ENCODE measurements at regions not wholly inside any gene's neighbourhood (a gene's known extent, or its start where the extent isn't known, plus 50 kb on each side); places are given as distances from the start of the nearest gene placed in this dataset.

DNA sequence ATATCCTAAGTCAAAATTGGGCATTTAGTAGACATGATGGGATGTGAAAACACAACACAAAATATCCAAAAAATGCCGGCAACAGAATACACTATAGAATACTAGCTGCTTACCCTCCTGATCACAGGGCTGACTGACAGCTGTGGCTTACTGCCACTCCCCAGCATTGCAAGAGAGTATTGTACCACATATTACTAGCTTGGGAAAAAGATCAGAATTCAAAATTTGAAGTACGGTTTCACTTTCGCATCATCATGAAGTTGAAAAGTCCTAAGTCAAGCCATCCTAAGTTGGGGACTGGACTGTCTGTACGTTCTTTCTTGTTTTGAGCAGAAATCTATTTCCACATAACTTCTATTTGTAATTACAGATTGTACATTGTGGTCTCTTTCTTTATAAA lies 851.4 kb downstream of the MAT2B start:
- ChIA-PET CTCF (no interaction called here), POLR2A (no interaction called here)
- H3K9me3 Mint-ChIP-seq = no peaks in the 10 kb centered on the region
- no peak overlapping the region for H3K4me3 Mint-ChIP-seq
- no peak overlapping the region for H3K27ac Mint-ChIP-seq
- DNase-seq (ENCODE audit: low spot score) = no peak
- TF ChIP-seq CTCF (IDR thresholded peaks at IDR 0.05) (no peak), ZNF232 (CRISPR knock-in tag; IDR thresholded peaks at IDR 0.05) (no peak), MXD4 (CRISPR knock-in tag; IDR thresholded peaks at IDR 0.05; ENCODE audit: borderline replicate concordance) (no peak), SMAD4 (CRISPR knock-in tag; IDR thresholded peaks at IDR 0.05) (no peak), NR2C2 (CRISPR knock-in tag; IDR thresholded peaks at IDR 0.05) (no peak), FOXJ3 (CRISPR knock-in tag; IDR thresholded peaks at IDR 0.05; ENCODE audit: borderline replicate concordance) (no peak), SMAD3 (CRISPR knock-in tag; IDR thresholded peaks at IDR 0.05; ENCODE audit: borderline replicate concordance) (no peak), TCF7 (CRISPR knock-in tag; IDR thresholded peaks at IDR 0.05; ENCODE audit: low read depth) (no peak), JAZF1 (CRISPR knock-in tag; IDR thresholded peaks at IDR 0.05) (no peak), SP1 (CRISPR knock-in tag; conservative IDR thresholded peaks at IDR 0.05) (no peak), ATF1 (CRISPR knock-in tag; IDR thresholded peaks at IDR 0.05) (no peak), AFF4 (CRISPR knock-in tag; IDR thresholded peaks at IDR 0.05; ENCODE audit: borderline replicate concordance) (no peak)
- TF ChIP-seq, protein P1, sequence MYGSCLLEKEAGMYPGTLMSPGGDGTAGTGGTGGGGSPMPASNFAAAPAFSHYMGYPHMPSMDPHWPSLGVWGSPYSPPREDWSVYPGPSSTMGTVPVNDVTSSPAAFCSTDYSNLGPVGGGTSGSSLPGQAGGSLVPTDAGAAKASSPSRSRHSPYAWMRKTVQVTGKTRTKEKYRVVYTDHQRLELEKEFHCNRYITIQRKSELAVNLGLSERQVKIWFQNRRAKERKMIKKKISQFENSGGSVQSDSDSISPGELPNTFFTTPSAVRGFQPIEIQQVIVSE (CRISPR knock-in tag; IDR thresholded peaks at IDR 0.05; ENCODE audit: borderline replicate concordance) = no peak
- TF ChIP-seq, protein P2, sequence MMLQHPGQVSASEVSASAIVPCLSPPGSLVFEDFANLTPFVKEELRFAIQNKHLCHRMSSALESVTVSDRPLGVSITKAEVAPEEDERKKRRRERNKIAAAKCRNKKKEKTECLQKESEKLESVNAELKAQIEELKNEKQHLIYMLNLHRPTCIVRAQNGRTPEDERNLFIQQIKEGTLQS (CRISPR knock-in tag; conservative IDR thresholded peaks at IDR 0.05) = no peak
- no peaks in the 10 kb centered on the region for H3K36me3 Mint-ChIP-seq
- ATAC-seq = no peak
- H3K4me1 Mint-ChIP-seq = peaks cover 9% of the 10 kb centered on the region
- H3K27me3 Mint-ChIP-seq (ENCODE audit: low read depth) = no peaks in the 10 kb centered on the region

GRCh38 chr5:164357395-164358033 lies 852.1 kb downstream of the MAT2B start:
- TF ChIP-seq NFATC4 (CRISPR knock-in tag; IDR thresholded peaks at IDR 0.05) (no peak), GABPB1 (CRISPR knock-in tag; IDR thresholded peaks at IDR 0.05) (no peak), ZNF281 (CRISPR knock-in tag; IDR thresholded peaks at IDR 0.05) (no peak)
- DNase-seq (ENCODE audit: low spot score) (no peak), ATAC-seq (no peak)
- Mint-ChIP-seq H3K4me1 (peaks cover 8% of the 10 kb centered on the region), H3K4me3 (no peak overlapping the region), H3K27ac (no peak overlapping the region), H3K36me3 (no peaks in the 10 kb centered on the region), H3K27me3 (ENCODE audit: low read depth) (no peaks in the 10 kb centered on the region), H3K9me3 (no peaks in the 10 kb centered on the region)
- ChIA-PET CTCF (no interaction called here), POLR2A (no interaction called here)
